SK-MEL-5 (cell line): ENCODE measurements at regions not wholly inside any gene's neighbourhood (a gene's known extent, or its start where the extent isn't known, plus 50 kb on each side); places are given as distances from the start of the nearest gene placed in this dataset.

Experiments
- DNase-seq: peaks from one replicate; pipeline ENCODE4 v3.0.0-alpha.2; 2016; ENCODE audit warnings: low read depth, low spot score
- in situ Hi-C: cut with HindIII; loops from 2 replicates; pipeline ENCODE4 v1.10.0; 2016; ENCODE audit warnings: low sequenced_read_pairs, high pct_unique_total_duplicates, low pct_unique_long_range_greater_than_20kb

- in situ Hi-C loops, result no loop called here
- no peak for DNase-seq
Observed at GRCh38 chr21:30986965-30987364, 51.3 kb downstream of the KRTAP19-8 start.

- no peak for DNase-seq
- in situ Hi-C loops, result no loop called here
Observed at GRCh38 chr21:30984889-30985288, 53.4 kb downstream of the KRTAP19-8 start.

DNA sequence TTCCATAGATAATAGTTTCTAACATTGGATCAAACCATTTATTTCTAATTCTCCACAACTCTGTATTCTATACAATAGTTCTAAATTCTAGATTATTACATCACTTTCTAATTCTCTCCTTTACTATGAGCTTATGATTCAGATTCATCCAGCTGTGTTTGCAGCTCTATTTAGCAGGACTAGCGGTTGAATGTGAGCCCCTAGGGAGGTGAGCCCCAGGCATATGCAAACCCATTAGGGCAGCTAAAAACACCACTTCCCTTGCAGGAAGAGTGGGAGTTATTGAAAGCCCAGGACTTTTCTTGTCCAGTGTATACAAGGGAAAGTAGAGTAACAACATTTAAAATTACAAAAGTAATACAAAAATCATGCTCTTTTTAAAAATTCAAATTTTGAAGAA lies 56.9 kb downstream of the KRTAP19-8 start:
- no peak for DNase-seq
- in situ Hi-C loops, result no loop called here

DNA sequence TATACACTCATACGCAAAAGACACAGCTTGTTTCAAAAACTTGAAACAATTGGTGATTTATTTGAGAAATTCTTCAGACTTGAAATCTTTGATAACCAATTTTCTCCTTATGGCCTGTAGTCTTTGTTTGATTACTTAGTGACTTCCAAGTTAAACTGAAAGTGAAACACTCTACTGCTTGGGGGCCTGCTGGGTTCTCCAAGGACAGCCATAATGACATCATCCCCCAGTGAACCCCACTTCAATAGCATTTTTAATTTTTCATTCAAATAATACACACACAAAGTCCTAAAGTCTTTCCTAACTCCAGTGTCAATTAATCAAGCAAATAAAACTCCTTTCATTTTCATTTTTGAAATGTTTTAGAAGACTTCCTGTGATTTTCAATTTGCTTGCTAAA lies 59.2 kb downstream of the KRTAP19-8 start:
- in situ Hi-C loops, result no loop called here

DNA sequence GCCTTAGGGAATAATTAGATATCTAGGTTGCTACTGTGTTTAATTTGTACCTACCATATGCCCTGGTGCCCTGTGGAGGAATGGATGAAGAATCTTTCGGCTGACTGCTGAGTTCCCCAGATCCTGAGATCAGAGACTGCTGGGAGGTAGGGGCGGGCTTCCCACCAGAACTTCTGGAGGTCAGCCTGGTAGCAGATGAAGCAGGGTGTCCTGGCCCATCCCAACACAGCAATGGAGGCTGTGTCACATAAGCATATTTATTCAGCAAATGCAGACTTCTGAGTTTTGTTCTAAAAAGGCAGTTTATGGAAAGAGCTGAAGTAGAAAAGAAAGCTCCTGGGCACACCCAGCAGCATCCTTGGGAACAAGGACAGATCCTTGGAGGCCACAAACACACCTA lies 74.0 kb downstream of the KRTAP19-8 start:
- DNase-seq, result no peak
- in situ Hi-C loops, result no loop called here

More for the DNA sequence above, 59.2 kb downstream of the KRTAP19-8 start:
- no peak for DNase-seq

GRCh38 chr21:30963502-30963901 lies 74.8 kb downstream of the KRTAP19-8 start:
- no peak for DNase-seq
- in situ Hi-C loops, result no loop called here

GRCh38 chr21:30962013-30962412 lies 76.3 kb downstream of the KRTAP19-8 start:
- in situ Hi-C loops, result no loop called here
- DNase-seq, result peak; percentile 37

GRCh38 chr21:30958741-30959140 lies 77.4 kb upstream of the KRTAP11-1 start:
- in situ Hi-C loops, result no loop called here
- DNase-seq, result no peak

- no peak for DNase-seq
- in situ Hi-C loops, result no loop called here
Observed at GRCh38 chr21:30957010-30957409, 75.6 kb upstream of the KRTAP11-1 start.

DNA sequence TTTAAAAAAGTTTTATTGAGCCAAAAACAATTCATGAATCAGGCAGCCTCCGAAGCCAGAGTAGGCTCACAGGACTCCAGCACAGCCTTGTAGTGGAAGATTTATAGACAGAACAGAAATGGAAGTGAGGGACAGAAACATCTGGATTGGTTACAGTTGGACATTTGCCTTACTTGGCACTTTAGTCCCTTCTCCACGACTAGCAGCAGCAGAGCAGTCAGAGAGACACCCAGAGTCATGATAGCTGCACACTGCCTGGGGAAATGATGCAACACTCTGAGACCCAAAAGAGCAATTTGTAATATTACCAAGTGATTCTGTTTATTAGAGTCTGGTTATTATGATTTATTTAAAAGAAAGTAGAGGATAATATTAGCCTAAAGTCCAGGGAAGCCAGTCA lies 72.2 kb upstream of the KRTAP11-1 start:
- DNase-seq, result no peak
- in situ Hi-C loops, result no loop called here

DNA sequence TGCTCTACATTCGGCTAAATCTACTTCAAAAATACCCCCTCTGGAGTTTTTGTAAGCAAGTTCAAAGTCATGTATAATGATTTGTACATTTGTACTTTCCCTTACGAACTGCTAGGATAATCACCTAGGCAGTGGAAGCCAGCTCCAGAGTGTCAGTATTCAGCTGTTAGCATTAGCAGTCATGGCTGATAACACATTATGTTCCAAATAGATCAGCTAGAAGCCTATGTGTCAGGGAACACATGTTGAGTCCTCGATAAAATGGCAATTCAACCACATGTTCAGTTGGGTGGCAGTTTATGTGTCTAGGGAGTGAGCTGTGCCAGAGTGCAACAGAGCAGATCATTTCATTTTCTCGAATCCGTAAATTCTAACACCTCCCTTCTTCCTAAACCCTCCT lies 65.8 kb upstream of the KRTAP11-1 start:
- in situ Hi-C loops, result no loop called here

DNA sequence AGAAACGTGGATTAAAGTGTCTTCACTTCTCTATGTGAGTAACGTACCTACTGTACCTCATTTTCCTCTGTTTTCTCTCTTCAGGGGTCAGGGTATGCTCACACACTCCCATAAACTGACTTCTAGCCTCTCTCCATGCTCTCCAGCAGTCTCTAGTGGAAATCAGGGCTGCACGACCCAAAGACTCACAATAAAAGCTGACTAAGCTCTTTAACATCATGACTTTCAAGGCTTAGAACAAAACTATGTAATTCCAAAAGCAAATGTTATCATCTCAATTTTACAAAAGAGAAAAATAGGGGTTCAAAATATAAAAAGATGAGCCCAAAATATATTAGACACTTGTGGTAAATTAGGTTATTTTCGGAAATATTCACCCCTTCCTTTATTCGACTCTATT lies 62.5 kb upstream of the KRTAP11-1 start:
- in situ Hi-C loops, result no loop called here
- DNase-seq, result no peak

More for the DNA sequence above, 65.8 kb upstream of the KRTAP11-1 start:
- DNase-seq, result no peak

- no peak for DNase-seq
- in situ Hi-C loops, result no loop called here
Observed at GRCh38 chr21:30943243-30943642, 61.9 kb upstream of the KRTAP11-1 start.

GRCh38 chr21:30942192-30942591 lies 60.8 kb upstream of the KRTAP11-1 start:
- DNase-seq, result no peak
- in situ Hi-C loops, result no loop called here

DNA sequence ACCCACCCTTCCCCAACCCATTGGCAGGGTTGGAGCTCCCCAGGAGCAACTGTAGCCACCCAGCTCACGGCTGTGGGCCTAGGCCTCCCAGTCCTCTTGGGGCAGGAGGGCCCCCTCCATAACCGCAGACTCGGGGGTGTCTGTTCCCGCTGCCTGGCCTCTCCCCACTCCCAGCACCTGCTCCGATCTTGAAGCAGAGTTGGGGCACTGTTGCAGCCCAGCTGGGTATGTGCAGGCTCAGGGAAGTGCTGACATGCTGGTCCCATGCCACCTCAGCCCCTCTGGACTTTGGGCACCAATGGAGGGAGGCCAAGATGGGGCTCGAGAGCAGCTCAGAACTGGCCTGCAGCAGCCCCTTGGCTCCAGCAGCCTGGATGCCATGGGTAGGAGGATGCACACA lies 54.8 kb upstream of the KRTAP11-1 start:
- in situ Hi-C loops, result no loop called here
- no peak for DNase-seq

DNA sequence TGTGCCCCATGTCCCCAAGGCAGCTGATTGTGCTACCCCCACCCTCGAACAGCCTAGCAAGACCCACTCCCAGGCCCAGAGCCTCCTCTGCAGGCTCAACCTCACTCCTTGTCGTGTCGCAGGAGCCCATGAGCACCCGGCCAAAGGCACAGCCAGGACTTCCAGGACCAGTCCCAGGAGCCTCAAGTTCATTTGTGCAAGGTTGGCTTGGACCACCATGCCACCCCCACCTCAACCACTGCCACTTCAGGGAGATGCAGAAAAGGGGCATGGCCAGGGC lies 54.4 kb upstream of the KRTAP11-1 start:
- DNase-seq, result no peak
- in situ Hi-C loops, result no loop called here

- in situ Hi-C loops, result no loop called here
- DNase-seq, result no peak
Observed at GRCh38 chr21:30935121-30935888, 53.9 kb upstream of the KRTAP11-1 start.

DNA sequence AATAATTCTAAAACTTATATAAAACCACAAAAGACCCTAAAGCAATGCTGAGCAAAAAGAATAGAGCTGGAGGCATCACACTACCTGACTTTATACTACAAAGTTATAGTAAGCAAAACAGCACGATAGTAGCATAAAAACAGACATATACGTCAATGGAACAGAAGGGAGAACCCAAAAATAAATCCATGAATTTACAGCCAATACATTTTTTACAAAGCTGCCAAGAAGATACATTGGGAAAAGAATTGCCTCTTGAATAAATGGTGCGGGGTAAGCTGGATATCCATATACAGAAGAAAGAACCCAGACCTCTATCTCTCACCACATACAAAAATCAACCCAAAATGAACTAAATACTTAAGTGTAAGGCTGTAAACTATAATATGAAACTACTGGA lies 51.3 kb upstream of the KRTAP11-1 start:
- in situ Hi-C loops, result no loop called here
- no peak for DNase-seq
